ENCODE measurements at regions not wholly inside any gene's neighbourhood (a gene's known extent, or its start where the extent isn't known, plus 50 kb on each side); places are given as distances from the start of the nearest gene placed in this dataset.

- no peaks in the 10 kb centered on the region for H3K4me1 ChIP-seq (ENCODE audit: control insufficient read depth, insufficient read depth, low read length)
- ChIA-PET CTCF (no interaction called here), POLR2A (no interaction called here)
- no peak overlapping the region for H3K4me3 ChIP-seq (ENCODE audit: low read depth, low read length)
- H3K9me3 ChIP-seq (ENCODE audit: control insufficient read depth, insufficient read depth, low read depth, low read length): no peaks in the 10 kb centered on the region
- TF ChIP-seq ZEB2 (tag by site-specific recombination; IDR thresholded peaks at IDR 0.05): no peak
- no peak for TF ChIP-seq PRDM10 (tag by site-specific recombination; IDR thresholded peaks at IDR 0.05)
- TF ChIP-seq ZNF239 (tag by site-specific recombination; IDR thresholded peaks at IDR 0.05): no peak
- no peak for TF ChIP-seq ZNF704 (tag by site-specific recombination; IDR thresholded peaks at IDR 0.05)
- TF ChIP-seq ZNF785 (tag by site-specific recombination; IDR thresholded peaks at IDR 0.05): no peak
- no peak for TF ChIP-seq ZNF211 (tag by site-specific recombination; IDR thresholded peaks at IDR 0.05; ENCODE audit: low read depth)
- TF ChIP-seq RBAK (tag by site-specific recombination; IDR thresholded peaks at IDR 0.05): no peak
- TF ChIP-seq KLF16 (tag by site-specific recombination; IDR thresholded peaks at IDR 0.05): no peak
- no peaks in the 10 kb centered on the region for H3K36me3 ChIP-seq (ENCODE audit: control insufficient read depth in 2 of 2, insufficient read depth in 1 of 2, low read length in 2 of 2)
- H3K27ac ChIP-seq (ENCODE audit: extremely low read depth, low read depth, low read length): no peak overlapping the region
Observed at GRCh38 chr14:38524636-38525509, 269.0 kb upstream of the CLEC14A start.

- POLR2A ChIA-PET: no interaction called here
- H3K4me1 ChIP-seq (ENCODE audit: control insufficient read depth, insufficient read depth, low read length): no peaks in the 10 kb centered on the region
Observed at GRCh38 chr14:38522724-38523123, 266.8 kb upstream of the CLEC14A start.

GRCh38 chr14:38521591-38521990, 265.7 kb upstream of the CLEC14A start:
- Histone ChIP-seq H3K9me3 (ENCODE audit: control insufficient read depth, insufficient read depth, low read depth, low read length) (no peaks in the 10 kb centered on the region), H3K36me3 (ENCODE audit: control insufficient read depth in 2 of 2, insufficient read depth in 1 of 2, low read length in 2 of 2) (no peaks in the 10 kb centered on the region), H3K4me1 (ENCODE audit: control insufficient read depth, insufficient read depth, low read length) (no peaks in the 10 kb centered on the region), H3K4me3 (ENCODE audit: low read depth, low read length) (no peak overlapping the region), H3K27ac (ENCODE audit: extremely low read depth, low read depth, low read length) (no peak overlapping the region)
- no peak for TF ChIP-seq ZNF623 (tag by site-specific recombination; IDR thresholded peaks at IDR 0.05)
- POLR2A ChIA-PET: no interaction called here
- CTCF ChIA-PET: no interaction called here

More at GRCh38 chr14:38522724-38523123, 266.8 kb upstream of the CLEC14A start:
- Histone ChIP-seq H3K36me3 (ENCODE audit: control insufficient read depth in 2 of 2, insufficient read depth in 1 of 2, low read length in 2 of 2) (no peaks in the 10 kb centered on the region), H3K4me3 (ENCODE audit: low read depth, low read length) (no peak overlapping the region), H3K27ac (ENCODE audit: extremely low read depth, low read depth, low read length) (no peak overlapping the region), H3K9me3 (ENCODE audit: control insufficient read depth, insufficient read depth, low read depth, low read length) (no peaks in the 10 kb centered on the region)
- no peak for TF ChIP-seq ZNF37A (tag by site-specific recombination; IDR thresholded peaks at IDR 0.05)
- no peak for TF ChIP-seq ZSCAN23 (tag by site-specific recombination; IDR thresholded peaks at IDR 0.05)
- CTCF ChIA-PET: no interaction called here

GRCh38 chr14:38517426-38517825, 261.5 kb upstream of the CLEC14A start:
- H3K4me1 ChIP-seq (ENCODE audit: control insufficient read depth, insufficient read depth, low read length): no peaks in the 10 kb centered on the region
- no peak for TF ChIP-seq GLIS1 (tag by site-specific recombination; IDR thresholded peaks at IDR 0.05)
- TF ChIP-seq ZBTB21 (tag by site-specific recombination; IDR thresholded peaks at IDR 0.05): no peak
- TF ChIP-seq ZNF138 (tag by site-specific recombination; IDR thresholded peaks at IDR 0.05; ENCODE audit: borderline replicate concordance): no peak
- no peak for TF ChIP-seq ZBTB6 (tag by site-specific recombination; IDR thresholded peaks at IDR 0.05)
- no peak for TF ChIP-seq INSM2 (tag by site-specific recombination; IDR thresholded peaks at IDR 0.05)
- TF ChIP-seq ZNF24 (tag by site-specific recombination; IDR thresholded peaks at IDR 0.05): no peak
- CTCF ChIA-PET: no interaction called here
- no peak overlapping the region for H3K27ac ChIP-seq (ENCODE audit: extremely low read depth, low read depth, low read length)
- no peak overlapping the region for H3K4me3 ChIP-seq (ENCODE audit: low read depth, low read length)
- POLR2A ChIA-PET: no interaction called here
- H3K36me3 ChIP-seq (ENCODE audit: control insufficient read depth in 2 of 2, insufficient read depth in 1 of 2, low read length in 2 of 2): no peaks in the 10 kb centered on the region
- H3K9me3 ChIP-seq (ENCODE audit: control insufficient read depth, insufficient read depth, low read depth, low read length): no peaks in the 10 kb centered on the region

Data from HEK293 (cell line).